Activated CD8-positive, alpha-beta T cell treated with anti-CD3 and anti-CD28 coated beads, Interleukin-2, amount 10 ng/mL, durations not matched to agents 7 days and 5 days (primary cell): ENCODE measurements at regions not wholly inside any gene's neighbourhood (a gene's known extent, or its start where the extent isn't known, plus 50 kb on each side); places are given as distances from the start of the nearest gene placed in this dataset.

Experiments used
- ATAC-seq: fragments of 150-1000 bp; cut with Tn5 transposase; one replicate; pipeline ENCODE4 v1.10.0; 2021; ENCODE audit warnings: moderate library complexity
- CTCF ChIA-PET: fragments of 350-600 bp; sonication (Branson Sonifier 250); formaldehyde crosslinking; loops from one replicate; lab custom pipeline; 2021; ENCODE audit warnings: antibody characterized with exemption; lab: Charles Lee
- POLR2A ChIA-PET: fragments of 350-600 bp; sonication (Branson Sonifier 250); formaldehyde crosslinking; loops from one replicate; lab custom pipeline; 2021; ENCODE audit warnings: antibody characterized with exemption; lab: Charles Lee
- DNase-seq: peaks from one replicate; pipeline ENCODE4 v3.0.0-alpha.2; 2020
- H3K27ac Mint-ChIP-seq: one replicate; pipeline ENCODE4 v1.8.0; 2021; ENCODE audit warnings: mild to moderate bottlenecking, mixed read lengths
- H3K27me3 Mint-ChIP-seq: one replicate; pipeline ENCODE4 v1.8.0; 2021; ENCODE audit warnings: low read depth, mixed read lengths
- H3K36me3 Mint-ChIP-seq: one replicate; pipeline ENCODE4 v1.8.0; 2021; ENCODE audit warnings: low read depth, mixed read lengths
- H3K4me1 Mint-ChIP-seq: one replicate; pipeline ENCODE4 v1.8.0; 2021; ENCODE audit warnings: low read depth, mixed read lengths
- H3K4me3 Mint-ChIP-seq: one replicate; pipeline ENCODE4 v1.8.0; 2021; ENCODE audit warnings: mild to moderate bottlenecking, mixed read lengths
- H3K9me3 Mint-ChIP-seq: one replicate; pipeline ENCODE4 v1.8.0; 2022; ENCODE audit warnings: mixed read lengths; ENCODE audit not compliant: insufficient read depth

GRCh38 chr12:105945880-105946279 is 192.9 kb downstream of the NUAK1 start:
- ATAC-seq: no peak
- Mint-ChIP-seq H3K9me3 (no peaks in the 10 kb centered on the region), H3K27me3 (no peaks in the 10 kb centered on the region), H3K36me3 (no peaks in the 10 kb centered on the region), H3K27ac (no peak overlapping the region), H3K4me3 (no peak overlapping the region), H3K4me1 (no peaks in the 10 kb centered on the region)
- DNase-seq: no peak
- ChIA-PET POLR2A (no interaction called here), CTCF (interaction anchor here (0.5 kb wide), 1 partner anchor 190 kb away, joined by 3 read pairs; no protein-coding TSS in a partner anchor)

GRCh38 chr12:105946493-105946901 is 192.3 kb downstream of the NUAK1 start:
- Mint-ChIP-seq H3K4me1 (no peaks in the 10 kb centered on the region), H3K9me3 (no peaks in the 10 kb centered on the region), H3K4me3 (no peak overlapping the region), H3K36me3 (no peaks in the 10 kb centered on the region), H3K27ac (no peak overlapping the region), H3K27me3 (no peaks in the 10 kb centered on the region)
- ATAC-seq (no peak), DNase-seq (no peak)
- ChIA-PET POLR2A (no interaction called here), CTCF (interaction anchor here (0.5 kb wide), 1 partner anchor 189 kb away, joined by 3 read pairs; no protein-coding TSS in a partner anchor)

GRCh38 chr12:105947906-105948305 is 190.8 kb downstream of the NUAK1 start:
- Mint-ChIP-seq H3K9me3 (no peaks in the 10 kb centered on the region), H3K27me3 (no peaks in the 10 kb centered on the region), H3K4me3 (no peak overlapping the region), H3K4me1 (no peaks in the 10 kb centered on the region), H3K27ac (no peak overlapping the region), H3K36me3 (no peaks in the 10 kb centered on the region)
- ChIA-PET CTCF (no interaction called here), POLR2A (no interaction called here)
- ATAC-seq (no peak), DNase-seq (no peak)

- DNase-seq (no peak), ATAC-seq (no peak)
- Mint-ChIP-seq H3K4me1 (no peaks in the 10 kb centered on the region), H3K27me3 (no peaks in the 10 kb centered on the region), H3K27ac (no peak overlapping the region), H3K9me3 (no peaks in the 10 kb centered on the region), H3K4me3 (no peak overlapping the region), H3K36me3 (no peaks in the 10 kb centered on the region)
- ChIA-PET CTCF (no interaction called here), POLR2A (no interaction called here)
These were observed 190.4 kb downstream of the NUAK1 start for GRCh38 chr12:105948331-105948730.

GRCh38 chr12:105949391-105949790 is 189.4 kb downstream of the NUAK1 start:
- POLR2A ChIA-PET: no interaction called here
- no peak for ATAC-seq

GRCh38 chr12:105951732-105952131 is 187.0 kb downstream of the NUAK1 start:
- H3K36me3 Mint-ChIP-seq: no peaks in the 10 kb centered on the region
- DNase-seq (no peak), ATAC-seq (no peak)
- no peaks in the 10 kb centered on the region for H3K9me3 Mint-ChIP-seq
- CTCF ChIA-PET: no interaction called here
- POLR2A ChIA-PET: interaction anchor here (0.7 kb wide), 1 partner anchor 64 kb away, joined by 3 read pairs; no protein-coding TSS in a partner anchor
- H3K27me3 Mint-ChIP-seq: no peaks in the 10 kb centered on the region
- H3K4me1 Mint-ChIP-seq: no peaks in the 10 kb centered on the region
- H3K27ac Mint-ChIP-seq: no peak overlapping the region
- no peak overlapping the region for H3K4me3 Mint-ChIP-seq

More at GRCh38 chr12:105949391-105949790, 189.4 kb downstream of the NUAK1 start:
- Mint-ChIP-seq H3K9me3 (no peaks in the 10 kb centered on the region), H3K27ac (no peak overlapping the region), H3K36me3 (no peaks in the 10 kb centered on the region), H3K4me1 (no peaks in the 10 kb centered on the region), H3K27me3 (no peaks in the 10 kb centered on the region), H3K4me3 (no peak overlapping the region)
- CTCF ChIA-PET: no interaction called here
- DNase-seq: no peak

- CTCF ChIA-PET: interaction anchor here (1.0 kb wide), 1 partner anchor 20 kb away, joined by 3 read pairs; no protein-coding TSS in a partner anchor
- no peaks in the 10 kb centered on the region for H3K4me1 Mint-ChIP-seq
- ATAC-seq (no peak), DNase-seq (no peak)
- POLR2A ChIA-PET: no interaction called here
- no peaks in the 10 kb centered on the region for H3K9me3 Mint-ChIP-seq
- no peaks in the 10 kb centered on the region for H3K27me3 Mint-ChIP-seq
- H3K36me3 Mint-ChIP-seq: no peaks in the 10 kb centered on the region
- H3K27ac Mint-ChIP-seq: no peak overlapping the region
- no peak overlapping the region for H3K4me3 Mint-ChIP-seq
These were observed 183.5 kb downstream of the NUAK1 start for GRCh38 chr12:105954951-105955931.

GRCh38 chr12:105955976-105956375 is 182.8 kb downstream of the NUAK1 start:
- ChIA-PET CTCF (interaction anchor here (1.0 kb wide), 1 partner anchor 21 kb away, joined by 3 read pairs; no protein-coding TSS in a partner anchor), POLR2A (no interaction called here)
- Mint-ChIP-seq H3K27me3 (no peaks in the 10 kb centered on the region), H3K9me3 (no peaks in the 10 kb centered on the region), H3K4me3 (no peak overlapping the region), H3K36me3 (no peaks in the 10 kb centered on the region), H3K27ac (no peak overlapping the region), H3K4me1 (no peaks in the 10 kb centered on the region)
- DNase-seq (no peak), ATAC-seq (no peak)

GRCh38 chr12:105956662-105957457 is 181.9 kb downstream of the NUAK1 start:
- Mint-ChIP-seq H3K27me3 (no peaks in the 10 kb centered on the region), H3K36me3 (no peaks in the 10 kb centered on the region), H3K4me1 (no peaks in the 10 kb centered on the region), H3K4me3 (no peak overlapping the region), H3K27ac (no peak overlapping the region), H3K9me3 (no peaks in the 10 kb centered on the region)
- ATAC-seq (no peak), DNase-seq (no peak)
- CTCF ChIA-PET: no interaction called here
- POLR2A ChIA-PET: no interaction called here

GRCh38 chr12:105960319-105961083 is 178.3 kb downstream of the NUAK1 start:
- ChIA-PET CTCF (no interaction called here), POLR2A (interaction anchor here (0.5 kb wide), 1 partner anchor 493 kb away, joined by 4 read pairs; no protein-coding TSS in a partner anchor)
- H3K4me3 Mint-ChIP-seq: no peak overlapping the region
- no peaks in the 10 kb centered on the region for H3K4me1 Mint-ChIP-seq
- no peaks in the 10 kb centered on the region for H3K27me3 Mint-ChIP-seq
- DNase-seq (no peak), ATAC-seq (no peak)
- no peak overlapping the region for H3K27ac Mint-ChIP-seq
- H3K36me3 Mint-ChIP-seq: no peaks in the 10 kb centered on the region
- H3K9me3 Mint-ChIP-seq: no peaks in the 10 kb centered on the region
